ENCODE measurements at regions not wholly inside any gene's neighbourhood (a gene's known extent, or its start where the extent isn't known, plus 50 kb on each side); places are given as distances from the start of the nearest gene placed in this dataset.

DNA sequence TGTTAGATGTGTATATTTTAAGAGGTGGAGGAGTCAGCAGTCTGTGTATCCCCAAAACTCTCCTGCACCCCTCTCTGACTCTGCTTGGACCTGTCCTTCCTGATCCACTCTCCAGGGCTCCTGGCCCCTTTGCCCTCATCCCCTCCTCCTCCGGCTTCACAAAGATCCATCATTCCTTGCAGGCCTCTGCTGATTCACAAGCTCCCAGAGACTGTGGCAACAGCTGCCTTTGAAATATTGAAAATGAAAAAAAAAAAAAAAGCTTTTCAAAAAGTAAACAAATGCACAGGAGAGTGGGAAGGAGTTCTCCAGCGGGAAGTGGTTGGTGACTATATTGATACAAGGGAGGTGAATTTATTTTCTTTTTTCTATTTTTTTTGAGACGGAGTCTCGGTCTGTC is 330.2 kb upstream of the SULF2 start:
- TF ChIP-seq POLR2AphosphoS5 (IDR thresholded peaks at IDR 0.05; ENCODE audit: low read depth, low read length) (no peak), TAF1 (IDR thresholded peaks at IDR 0.05; ENCODE audit: borderline replicate concordance, low read depth, low read length) (no peak)
